H7 (cell line): ENCODE measurements at regions not wholly inside any gene's neighbourhood (a gene's known extent, or its start where the extent isn't known, plus 50 kb on each side); places are given as distances from the start of the nearest gene placed in this dataset.

ENCODE experiments used
- DNase-seq: peaks from one replicate; pipeline ENCODE4 v3.0.0; 2012
- H3K27me3 ChIP-seq: 2 replicates; pipeline ENCODE4 v1.6.0; 2011; ENCODE audit warnings: mild to moderate bottlenecking, low read length; ENCODE audit not compliant: control insufficient read depth, insufficient read depth
- H3K36me3 ChIP-seq: replicated peaks from 2 replicates; pipeline ENCODE4 v1.5.1; 2011; ENCODE audit warnings: low read length; ENCODE audit not compliant: control insufficient read depth, insufficient read depth
- H3K4me3 ChIP-seq: 2 replicates; pipeline ENCODE4 v1.5.1; 2011; ENCODE audit warnings: low read depth, mild to moderate bottlenecking, control low read depth, low read length, moderate library complexity; ENCODE audit not compliant: insufficient read depth

- DNase-seq, result no peak
- Histone ChIP-seq H3K4me3 (no peak overlapping the region), H3K27me3 (no peaks in the 10 kb centered on the region), H3K36me3 (no peaks in the 10 kb centered on the region)
These were observed 120.9 kb downstream of the CRPPA start for GRCh38 chr7:16300361-16300895.

- Histone ChIP-seq H3K27me3 (no peaks in the 10 kb centered on the region), H3K36me3 (no peaks in the 10 kb centered on the region), H3K4me3 (no peak overlapping the region)
- no peak for DNase-seq
These were observed 121.5 kb downstream of the CRPPA start for GRCh38 chr7:16299853-16300252.

GRCh38 chr7:16298221-16298620 is 123.1 kb downstream of the CRPPA start:
- no peak for DNase-seq
- Histone ChIP-seq H3K27me3 (no peaks in the 10 kb centered on the region), H3K4me3 (no peak overlapping the region)

GRCh38 chr7:16295558-16295957 is 125.8 kb downstream of the CRPPA start:
- DNase-seq, result no peak
- Histone ChIP-seq H3K36me3 (no peaks in the 10 kb centered on the region), H3K4me3 (no peak overlapping the region)

More at GRCh38 chr7:16298221-16298620, 123.1 kb downstream of the CRPPA start:
- no peaks in the 10 kb centered on the region for H3K36me3 ChIP-seq

GRCh38 chr7:16293669-16294425 is 127.5 kb downstream of the CRPPA start:
- H3K27me3 ChIP-seq, result no peaks in the 10 kb centered on the region
- DNase-seq, result no peak
- no peaks in the 10 kb centered on the region for H3K36me3 ChIP-seq
- H3K4me3 ChIP-seq, result no peak overlapping the region

More at GRCh38 chr7:16295558-16295957, 125.8 kb downstream of the CRPPA start:
- H3K27me3 ChIP-seq, result no peaks in the 10 kb centered on the region

- Histone ChIP-seq H3K27me3 (no peaks in the 10 kb centered on the region), H3K36me3 (no peaks in the 10 kb centered on the region), H3K4me3 (no peak overlapping the region)
- DNase-seq, result no peak
These were observed 136.8 kb downstream of the CRPPA start for GRCh38 chr7:16284581-16284980.

- no peaks in the 10 kb centered on the region for H3K27me3 ChIP-seq
- H3K4me3 ChIP-seq, result no peak overlapping the region
- no peaks in the 10 kb centered on the region for H3K36me3 ChIP-seq
- DNase-seq, result no peak
These were observed 143.1 kb downstream of the CRPPA start for GRCh38 chr7:16278167-16278787.

GRCh38 chr7:16271990-16272665 is 149.2 kb downstream of the CRPPA start:
- DNase-seq, result peak; percentile 14
- Histone ChIP-seq H3K27me3 (no peaks in the 10 kb centered on the region), H3K36me3 (no peaks in the 10 kb centered on the region), H3K4me3 (no peak overlapping the region)

- no peak for DNase-seq
- no peaks in the 10 kb centered on the region for H3K27me3 ChIP-seq
- H3K4me3 ChIP-seq, result no peak overlapping the region
- H3K36me3 ChIP-seq, result no peaks in the 10 kb centered on the region
These were observed 149.9 kb downstream of the CRPPA start for GRCh38 chr7:16271355-16271915.

- no peak for DNase-seq
These were observed 150.5 kb downstream of the CRPPA start for GRCh38 chr7:16270844-16271243.

GRCh38 chr7:16268821-16269768 is 152.2 kb downstream of the CRPPA start:
- Histone ChIP-seq H3K4me3 (no peak overlapping the region), H3K36me3 (no peaks in the 10 kb centered on the region), H3K27me3 (no peaks in the 10 kb centered on the region)
- no peak for DNase-seq

More at GRCh38 chr7:16270844-16271243, 150.5 kb downstream of the CRPPA start:
- Histone ChIP-seq H3K27me3 (no peaks in the 10 kb centered on the region), H3K36me3 (no peaks in the 10 kb centered on the region), H3K4me3 (no peak overlapping the region)

GRCh38 chr7:16267953-16268820 is 153.2 kb downstream of the CRPPA start:
- Histone ChIP-seq H3K27me3 (no peaks in the 10 kb centered on the region), H3K4me3 (no peak overlapping the region), H3K36me3 (no peaks in the 10 kb centered on the region)
- DNase-seq, result no peak

- no peaks in the 10 kb centered on the region for H3K27me3 ChIP-seq
- no peak for DNase-seq
- no peak overlapping the region for H3K4me3 ChIP-seq
- H3K36me3 ChIP-seq, result no peaks in the 10 kb centered on the region
These were observed 154.5 kb downstream of the CRPPA start for GRCh38 chr7:16266877-16267276.
